ENCODE measurements at regions not wholly inside any gene's neighbourhood (a gene's known extent, or its start where the extent isn't known, plus 50 kb on each side); places are given as distances from the start of the nearest gene placed in this dataset.

GRCh38 chrX:17917945-17918577 lies 57.0 kb upstream of the RAI2 start:
- Histone ChIP-seq H3K4me3 (no peak overlapping the region), H3K27me3 (peaks cover 0 to 10% (median 0%) of the 10 kb centered on the region in 9 donors), H3K27ac (no peak overlapping the region), H3K36me3 (no peaks in the 10 kb centered on the region), H3K4me1 (no peaks in the 10 kb centered on the region), H3K9me3 (no peaks in the 10 kb centered on the region)
- DNase-seq (no peak), ATAC-seq (no peak)
- TF ChIP-seq POLR2A (IDR thresholded peaks at IDR 0.05) (no peak), CTCF (IDR thresholded peaks at IDR 0.05) (no peak)
- 77 to 86% (median 80%) methylated on average over 4 of the region's 4 CpGs for WGBS, 4 donors
- intact Hi-C loops (cut with DNase I) = no loop called here

GRCh38 chrX:17913801-17914200 lies 52.7 kb upstream of the RAI2 start:
- Histone ChIP-seq H3K27me3 (peaks cover 0 to 10% (median 0%) of the 10 kb centered on the region in 9 donors), H3K9me3 (peaks cover 0 to 6% (median 0%) of the 10 kb centered on the region in 12 donors), H3K36me3 (no peaks in the 10 kb centered on the region), H3K4me1 (no peaks in the 10 kb centered on the region), H3K4me3 (no peak overlapping the region), H3K27ac (no peak overlapping the region)
- ATAC-seq (no peak), DNase-seq (no peak)
- intact Hi-C loops (cut with DNase I) = no loop called here
- no peak for TF ChIP-seq POLR2A (IDR thresholded peaks at IDR 0.05)
- TF ChIP-seq CTCF (IDR thresholded peaks at IDR 0.05) = no peak
- WGBS, 4 donors = 67 to 82% (median 80%) methylated on average over 5 to 6 of the region's 6 CpGs
